ENCODE measurements at regions not wholly inside any gene's neighbourhood (a gene's known extent, or its start where the extent isn't known, plus 50 kb on each side); places are given as distances from the start of the nearest gene placed in this dataset.

- TF ChIP-seq CTCF (conservative IDR thresholded peaks at IDR 0.05; ENCODE audit: low read length) (no peak), EZH2phosphoT487 (IDR thresholded peaks at IDR 0.05; ENCODE audit: borderline replicate concordance) (no peak)
Observed at GRCh38 chr2:228433721-228434120, 252.2 kb upstream of the SPHKAP start.

Measured in Loucy (cell line).